ENCODE measurements at regions not wholly inside any gene's neighbourhood (a gene's known extent, or its start where the extent isn't known, plus 50 kb on each side); places are given as distances from the start of the nearest gene placed in this dataset.

- Histone ChIP-seq H3K4me1 (ENCODE audit: insufficient read depth, low read length) (peaks cover 16% of the 10 kb centered on the region), H3K4me2 (ENCODE audit: insufficient read depth, low read length) (no peak overlapping the region), H3K79me2 (ENCODE audit: insufficient read depth, low read length) (no peaks in the 10 kb centered on the region), H3K4me3 (ENCODE audit: low read depth in 1 of 2, low read length in 2 of 2) (no peak overlapping the region), H4K20me1 (ENCODE audit: insufficient read depth, low read length) (peaks cover 5% of the 10 kb centered on the region; the same call in 1 of the 2 replicates), H3K27me3 (ENCODE audit: insufficient read depth, low read length, poor library complexity) (peaks cover 5% of the 10 kb centered on the region), H3K9ac (ENCODE audit: low read depth, low read length) (no peak overlapping the region), H2AFZ (ENCODE audit: low read depth, low read length) (no peak overlapping the region), H3K36me3 (ENCODE audit: insufficient read depth, low read length) (no peaks in the 10 kb centered on the region), H3K27ac (ENCODE audit: low read length) (no peak overlapping the region), H3K9me3 (ENCODE audit: insufficient read depth, low read length, severe bottlenecking) (no peaks in the 10 kb centered on the region)
- no peak for TF ChIP-seq CTCF (IDR thresholded peaks at IDR 0.05; ENCODE audit: borderline replicate concordance, extremely low read depth, low read length, poor library complexity, severe bottlenecking)
- TF ChIP-seq EZH2 (IDR thresholded peaks at IDR 0.05; ENCODE audit: borderline replicate concordance, low read depth, low read length, severe bottlenecking): no peak
- DNase-seq (no peak), ATAC-seq (ENCODE audit: insufficient read depth, low read depth) (no peak)
Observed at GRCh38 chr16:9153502-9153864, 62.0 kb downstream of the HAPSTR1 start.

GRCh38 chr16:9154567-9155410 is 63.3 kb downstream of the HAPSTR1 start:
- ATAC-seq (ENCODE audit: insufficient read depth, low read depth): peak; percentile 95
- Histone ChIP-seq H4K20me1 (ENCODE audit: insufficient read depth, low read length) (peaks cover 5% of the 10 kb centered on the region; the same call in 1 of the 2 replicates), H3K79me2 (ENCODE audit: insufficient read depth, low read length) (no peaks in the 10 kb centered on the region), H3K4me3 (ENCODE audit: low read depth in 1 of 2, low read length in 2 of 2) (no peak overlapping the region), H3K27me3 (ENCODE audit: insufficient read depth, low read length, poor library complexity) (peaks cover 5% of the 10 kb centered on the region), H3K9ac (ENCODE audit: low read depth, low read length) (no peak overlapping the region), H3K4me1 (ENCODE audit: insufficient read depth, low read length) (peaks cover 16% of the 10 kb centered on the region), H3K4me2 (ENCODE audit: insufficient read depth, low read length) (no peak overlapping the region), H3K9me3 (ENCODE audit: insufficient read depth, low read length, severe bottlenecking) (no peaks in the 10 kb centered on the region), H2AFZ (ENCODE audit: low read depth, low read length) (no peak overlapping the region), H3K36me3 (ENCODE audit: insufficient read depth, low read length) (no peaks in the 10 kb centered on the region), H3K27ac (ENCODE audit: low read length) (no peak overlapping the region)
- no peak for TF ChIP-seq CTCF (IDR thresholded peaks at IDR 0.05; ENCODE audit: borderline replicate concordance, extremely low read depth, low read length, poor library complexity, severe bottlenecking)
- TF ChIP-seq EZH2 (IDR thresholded peaks at IDR 0.05; ENCODE audit: borderline replicate concordance, low read depth, low read length, severe bottlenecking): no peak
- peak; percentile 78 for DNase-seq

GRCh38 chr16:9155871-9156270 is 64.4 kb downstream of the HAPSTR1 start:
- no peak for TF ChIP-seq CTCF (IDR thresholded peaks at IDR 0.05; ENCODE audit: borderline replicate concordance, extremely low read depth, low read length, poor library complexity, severe bottlenecking)
- no peak for TF ChIP-seq EZH2 (IDR thresholded peaks at IDR 0.05; ENCODE audit: borderline replicate concordance, low read depth, low read length, severe bottlenecking)
- no peaks in the 10 kb centered on the region for H3K79me2 ChIP-seq (ENCODE audit: insufficient read depth, low read length)
- H4K20me1 ChIP-seq (ENCODE audit: insufficient read depth, low read length): peaks cover 5% of the 10 kb centered on the region; the same call in 1 of the 2 replicates
- no peak overlapping the region for H3K4me3 ChIP-seq (ENCODE audit: low read depth in 1 of 2, low read length in 2 of 2)
- no peak overlapping the region for H3K9ac ChIP-seq (ENCODE audit: low read depth, low read length)
- H3K4me1 ChIP-seq (ENCODE audit: insufficient read depth, low read length): peaks cover 16% of the 10 kb centered on the region
- H3K9me3 ChIP-seq (ENCODE audit: insufficient read depth, low read length, severe bottlenecking): no peaks in the 10 kb centered on the region
- no peak for ATAC-seq (ENCODE audit: insufficient read depth, low read depth)
- no peaks in the 10 kb centered on the region for H3K36me3 ChIP-seq (ENCODE audit: insufficient read depth, low read length)
- no peak overlapping the region for H3K4me2 ChIP-seq (ENCODE audit: insufficient read depth, low read length)
- peaks cover 5% of the 10 kb centered on the region for H3K27me3 ChIP-seq (ENCODE audit: insufficient read depth, low read length, poor library complexity)
- H3K27ac ChIP-seq (ENCODE audit: low read length): no peak overlapping the region
- H2AFZ ChIP-seq (ENCODE audit: low read depth, low read length): no peak overlapping the region
- DNase-seq: no peak

All from DND-41 (cell line).